Brain microvascular endothelial cell (primary cell): ENCODE measurements at regions not wholly inside any gene's neighbourhood (a gene's known extent, or its start where the extent isn't known, plus 50 kb on each side); places are given as distances from the start of the nearest gene placed in this dataset.

Source experiments
- DNase-seq: peaks from one replicate; pipeline ENCODE4 v3.0.0-alpha.2; 2020
- H3K27ac ChIP-seq: fragments of 250-450 bp; sonication (Bioruptor Pico); 2 replicates; pipeline ENCODE4 v1.5.1; 2020; ENCODE audit warnings: mild to moderate bottlenecking, moderate library complexity
- H3K27me3 ChIP-seq: fragments of 250-450 bp; sonication (Bioruptor Pico); replicated peaks from 2 replicates; pipeline ENCODE4 v1.5.1; 2020; ENCODE audit warnings: mild to moderate bottlenecking
- H3K36me3 ChIP-seq: fragments of 250-450 bp; sonication (Bioruptor Pico); replicated peaks from 2 replicates; pipeline ENCODE4 v1.5.1; 2020; ENCODE audit warnings: mild to moderate bottlenecking
- H3K4me3 ChIP-seq: 2 replicates; pipeline ENCODE4 v1.5.1; 2011; ENCODE audit warnings: low read depth, mild to moderate bottlenecking, control low read depth, low read length, moderate library complexity
- in situ Hi-C: cut with HindIII; loops from 2 replicates; pipeline ENCODE4 v1.10.0; 2017; ENCODE audit warnings: low sequenced_read_pairs, low pct_ligation_motif_present
- TF ChIP-seq, protein P1 (sequence below): IDR thresholded peaks from 2 replicates; pipeline ENCODE4 v1.5.1; 2011; ENCODE audit warnings: low read depth, mild to moderate bottlenecking, moderate library complexity, low read length, control low read depth, inconsistent platforms; ENCODE audit errors: missing control alignments

DNA sequence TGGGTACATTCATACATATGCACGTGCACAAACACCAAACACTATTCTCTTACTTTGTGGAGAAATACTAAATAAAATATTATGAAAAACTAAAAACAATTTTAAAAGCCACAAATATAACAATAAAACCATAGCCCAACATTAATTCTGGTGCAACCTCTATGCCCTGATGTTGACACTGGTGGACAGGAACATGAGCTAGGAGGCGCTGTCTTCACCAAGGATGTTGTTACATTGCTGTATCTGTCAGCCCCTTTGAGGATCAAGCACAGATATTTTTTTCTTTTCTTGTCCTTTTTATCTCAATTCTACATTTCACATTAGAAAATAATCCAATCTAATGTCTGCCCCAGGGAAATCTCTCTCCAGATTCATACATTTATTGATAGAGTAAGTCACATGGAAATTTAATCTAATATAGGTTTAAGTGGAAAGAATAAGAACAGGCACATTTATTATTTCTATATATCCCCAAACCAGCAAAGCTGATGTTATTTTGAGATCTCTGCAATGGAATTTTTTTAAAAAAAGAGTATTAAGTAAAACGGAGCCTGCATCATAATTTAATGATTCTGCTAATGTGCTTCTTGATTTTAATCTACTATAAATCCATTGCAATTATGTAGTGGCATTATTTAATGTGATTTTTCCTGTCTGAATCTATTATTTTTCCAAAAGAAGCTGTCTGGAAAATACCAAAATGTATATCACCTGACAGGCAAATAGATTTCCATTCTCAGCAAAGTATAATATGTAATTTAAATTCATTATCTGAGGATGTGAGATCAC is 716.5 kb downstream of the MTRR start:
- no peaks in the 10 kb centered on the region for H3K27me3 ChIP-seq
- in situ Hi-C loops, result no loop called here
- no peaks in the 10 kb centered on the region for H3K36me3 ChIP-seq
- H3K27ac ChIP-seq, result no peak overlapping the region
- no peak for DNase-seq
- H3K4me3 ChIP-seq, result no peak overlapping the region
- TF ChIP-seq, protein P1, sequence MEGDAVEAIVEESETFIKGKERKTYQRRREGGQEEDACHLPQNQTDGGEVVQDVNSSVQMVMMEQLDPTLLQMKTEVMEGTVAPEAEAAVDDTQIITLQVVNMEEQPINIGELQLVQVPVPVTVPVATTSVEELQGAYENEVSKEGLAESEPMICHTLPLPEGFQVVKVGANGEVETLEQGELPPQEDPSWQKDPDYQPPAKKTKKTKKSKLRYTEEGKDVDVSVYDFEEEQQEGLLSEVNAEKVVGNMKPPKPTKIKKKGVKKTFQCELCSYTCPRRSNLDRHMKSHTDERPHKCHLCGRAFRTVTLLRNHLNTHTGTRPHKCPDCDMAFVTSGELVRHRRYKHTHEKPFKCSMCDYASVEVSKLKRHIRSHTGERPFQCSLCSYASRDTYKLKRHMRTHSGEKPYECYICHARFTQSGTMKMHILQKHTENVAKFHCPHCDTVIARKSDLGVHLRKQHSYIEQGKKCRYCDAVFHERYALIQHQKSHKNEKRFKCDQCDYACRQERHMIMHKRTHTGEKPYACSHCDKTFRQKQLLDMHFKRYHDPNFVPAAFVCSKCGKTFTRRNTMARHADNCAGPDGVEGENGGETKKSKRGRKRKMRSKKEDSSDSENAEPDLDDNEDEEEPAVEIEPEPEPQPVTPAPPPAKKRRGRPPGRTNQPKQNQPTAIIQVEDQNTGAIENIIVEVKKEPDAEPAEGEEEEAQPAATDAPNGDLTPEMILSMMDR, result peak; percentile 21

DNA sequence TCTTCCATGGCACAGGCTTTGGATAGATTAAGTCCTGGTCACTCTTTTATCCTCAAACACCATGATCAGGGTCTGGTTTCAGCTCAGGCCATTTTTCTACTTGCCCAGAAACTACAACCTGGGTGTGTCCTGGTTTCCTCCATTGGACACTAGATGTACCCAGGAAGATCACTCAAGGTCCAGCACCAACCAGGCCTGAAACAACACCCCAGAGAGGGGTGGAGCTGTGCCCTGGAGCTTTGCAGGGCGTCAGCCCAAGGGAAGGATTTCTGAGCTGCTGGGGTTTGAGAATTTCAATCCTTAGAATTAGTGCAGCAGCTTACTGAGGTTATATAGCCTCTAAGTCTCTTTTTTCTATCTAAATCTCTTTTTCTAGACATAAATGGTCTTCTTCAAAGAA is 722.0 kb downstream of the MTRR start:
- no peak overlapping the region for H3K27ac ChIP-seq
- TF ChIP-seq, protein P1, result no peak
- H3K36me3 ChIP-seq, result no peaks in the 10 kb centered on the region
- no peak for DNase-seq
- in situ Hi-C loops, result no loop called here
- no peaks in the 10 kb centered on the region for H3K27me3 ChIP-seq
- H3K4me3 ChIP-seq, result no peak overlapping the region

DNA sequence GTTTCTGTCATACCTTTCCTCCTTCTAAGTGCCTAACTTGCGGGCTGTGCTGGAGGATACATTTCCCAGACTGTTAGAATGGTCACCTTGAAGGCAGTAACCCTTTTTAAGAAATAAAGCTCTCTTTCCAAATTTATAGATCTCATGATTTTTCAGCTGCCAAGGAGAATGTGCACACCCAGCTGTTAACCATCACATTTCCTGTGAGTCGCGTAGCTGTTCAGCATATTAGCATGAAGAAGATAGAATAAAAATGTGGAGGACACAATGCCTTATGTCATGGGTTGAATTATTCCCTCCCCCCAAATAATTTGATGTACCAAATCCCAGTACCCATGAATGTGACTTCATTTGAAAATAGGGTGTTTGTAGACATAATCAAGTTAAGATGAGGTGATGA is 729.4 kb downstream of the MTRR start:
- no peaks in the 10 kb centered on the region for H3K27me3 ChIP-seq
- no peak overlapping the region for H3K27ac ChIP-seq
- no peak for DNase-seq

DNA sequence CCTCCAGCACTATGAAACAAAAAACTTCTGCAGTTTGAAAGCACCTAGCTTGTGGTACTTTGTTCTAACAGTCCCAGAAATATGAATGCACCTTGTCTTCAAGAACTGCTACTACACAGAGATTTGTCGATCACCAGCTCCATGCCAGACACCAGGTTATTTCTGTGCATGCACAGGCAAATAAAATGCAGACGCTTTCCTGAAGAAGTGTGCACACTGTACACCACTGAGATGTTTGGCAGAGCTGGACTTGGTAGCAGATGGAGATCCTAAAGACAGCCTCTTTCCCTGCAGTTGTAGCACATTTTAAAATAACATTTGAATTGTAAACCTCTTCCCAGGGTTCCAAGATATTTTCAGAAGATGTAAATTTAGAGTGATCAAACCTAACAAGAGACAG is 730.0 kb downstream of the MTRR start:
- Histone ChIP-seq H3K27me3 (no peaks in the 10 kb centered on the region), H3K4me3 (no peak overlapping the region), H3K36me3 (no peaks in the 10 kb centered on the region), H3K27ac (no peak overlapping the region)
- TF ChIP-seq, protein P1, result no peak
- in situ Hi-C loops, result no loop called here
- no peak for DNase-seq

More for the DNA sequence above, 729.4 kb downstream of the MTRR start:
- TF ChIP-seq, protein P1, result no peak
- Histone ChIP-seq H3K36me3 (no peaks in the 10 kb centered on the region), H3K4me3 (no peak overlapping the region)
- in situ Hi-C loops, result no loop called here

DNA sequence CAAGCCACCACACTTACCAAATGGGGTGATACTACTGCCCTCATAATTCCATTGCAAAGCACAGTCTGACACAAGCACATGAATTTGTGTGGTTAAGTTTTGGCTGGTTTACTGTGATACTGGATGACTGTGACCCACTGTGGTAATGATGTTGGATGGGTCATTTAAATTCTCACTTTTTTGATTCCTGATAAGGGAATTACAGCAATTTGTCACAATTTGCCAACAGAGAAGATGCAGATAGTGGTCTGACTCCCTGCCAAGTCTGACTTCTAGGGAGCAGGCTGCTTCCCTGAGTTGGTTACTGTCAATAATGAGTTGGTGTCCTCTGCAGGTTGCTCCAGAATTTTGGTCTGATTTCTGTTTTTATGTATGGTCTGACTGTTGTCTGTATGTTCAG is 731.9 kb downstream of the MTRR start:
- H3K27me3 ChIP-seq, result no peaks in the 10 kb centered on the region
- in situ Hi-C loops, result no loop called here
- H3K4me3 ChIP-seq, result no peak overlapping the region
- H3K36me3 ChIP-seq, result no peaks in the 10 kb centered on the region
- no peak overlapping the region for H3K27ac ChIP-seq
- peak; percentile 6 for DNase-seq
- TF ChIP-seq, protein P1, result no peak
